ENCODE measurements at regions not wholly inside any gene's neighbourhood (a gene's known extent, or its start where the extent isn't known, plus 50 kb on each side); places are given as distances from the start of the nearest gene placed in this dataset.

DNA sequence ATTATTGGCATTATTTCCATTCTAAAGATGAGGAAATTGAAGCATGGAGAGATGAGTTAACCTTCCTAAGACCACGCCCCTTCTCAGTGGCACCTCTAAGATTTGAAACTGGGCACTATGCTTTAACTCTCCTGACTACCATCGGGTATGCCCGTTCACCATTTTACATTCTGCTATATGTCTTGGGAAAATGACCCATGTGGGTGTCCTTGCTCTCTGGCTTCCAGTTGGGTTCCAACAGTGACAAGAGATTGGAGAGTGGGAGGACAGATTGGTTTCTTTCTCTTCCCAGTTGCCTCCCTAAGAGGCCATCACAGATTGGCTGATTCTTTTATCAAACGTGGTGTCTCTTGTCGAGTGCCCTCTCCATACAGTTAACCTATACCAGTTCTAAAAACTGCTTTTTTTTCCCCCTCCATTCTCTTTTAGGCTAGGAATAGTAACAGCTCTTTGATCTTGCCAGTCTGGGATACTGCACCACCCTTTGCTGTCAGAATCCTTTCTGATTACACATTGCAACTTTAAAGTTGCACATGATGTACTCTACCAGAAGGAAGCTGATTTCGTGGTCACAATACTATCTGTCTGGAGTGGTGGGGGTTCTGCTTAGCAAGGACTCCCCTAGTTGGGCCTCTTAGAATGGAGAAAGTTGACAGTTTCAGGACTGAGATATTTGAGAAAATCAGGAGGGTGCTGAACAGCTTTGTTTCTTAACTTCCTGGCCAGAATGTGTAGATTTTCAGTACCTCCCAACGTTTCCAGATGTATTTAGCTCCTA lies 88.0 kb upstream of the ELOVL5 start:
- H3K36me3 Mint-ChIP-seq (ENCODE audit: low read depth): no peaks in the 10 kb centered on the region
- no peaks in the 10 kb centered on the region for H3K9me3 Mint-ChIP-seq
- no peak for DNase-seq
- peaks cover 32% of the 10 kb centered on the region for H3K4me1 Mint-ChIP-seq
- TF ChIP-seq, protein P1, sequence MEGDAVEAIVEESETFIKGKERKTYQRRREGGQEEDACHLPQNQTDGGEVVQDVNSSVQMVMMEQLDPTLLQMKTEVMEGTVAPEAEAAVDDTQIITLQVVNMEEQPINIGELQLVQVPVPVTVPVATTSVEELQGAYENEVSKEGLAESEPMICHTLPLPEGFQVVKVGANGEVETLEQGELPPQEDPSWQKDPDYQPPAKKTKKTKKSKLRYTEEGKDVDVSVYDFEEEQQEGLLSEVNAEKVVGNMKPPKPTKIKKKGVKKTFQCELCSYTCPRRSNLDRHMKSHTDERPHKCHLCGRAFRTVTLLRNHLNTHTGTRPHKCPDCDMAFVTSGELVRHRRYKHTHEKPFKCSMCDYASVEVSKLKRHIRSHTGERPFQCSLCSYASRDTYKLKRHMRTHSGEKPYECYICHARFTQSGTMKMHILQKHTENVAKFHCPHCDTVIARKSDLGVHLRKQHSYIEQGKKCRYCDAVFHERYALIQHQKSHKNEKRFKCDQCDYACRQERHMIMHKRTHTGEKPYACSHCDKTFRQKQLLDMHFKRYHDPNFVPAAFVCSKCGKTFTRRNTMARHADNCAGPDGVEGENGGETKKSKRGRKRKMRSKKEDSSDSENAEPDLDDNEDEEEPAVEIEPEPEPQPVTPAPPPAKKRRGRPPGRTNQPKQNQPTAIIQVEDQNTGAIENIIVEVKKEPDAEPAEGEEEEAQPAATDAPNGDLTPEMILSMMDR (IDR thresholded peaks at IDR 0.05): no peak
- no peak overlapping the region for H3K27ac Mint-ChIP-seq
- H3K4me3 Mint-ChIP-seq: no peak overlapping the region
- H3K27me3 Mint-ChIP-seq (ENCODE audit: low read depth, poor library complexity): no peaks in the 10 kb centered on the region

DNA sequence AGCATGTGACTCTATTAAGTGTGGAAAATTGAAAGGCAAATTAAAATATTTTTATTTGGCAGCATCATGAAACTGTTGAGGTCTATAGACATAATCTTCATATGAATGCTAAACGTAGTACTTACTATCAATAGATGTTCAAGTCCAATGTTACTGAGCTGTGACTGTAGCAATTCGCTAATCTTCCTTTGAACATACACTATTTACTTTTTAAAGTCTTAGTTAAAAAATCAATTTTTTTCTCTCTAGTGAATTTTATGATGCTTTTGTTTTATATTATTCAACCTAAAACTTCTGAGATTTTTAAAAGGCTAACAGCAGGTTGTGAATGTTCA lies 85.2 kb upstream of the ELOVL5 start:
- H3K9me3 Mint-ChIP-seq: no peaks in the 10 kb centered on the region
- DNase-seq: no peak
- H3K4me3 Mint-ChIP-seq: no peak overlapping the region
- H3K27me3 Mint-ChIP-seq (ENCODE audit: low read depth, poor library complexity): no peaks in the 10 kb centered on the region
- TF ChIP-seq, protein P1 (IDR thresholded peaks at IDR 0.05): no peak
- H3K36me3 Mint-ChIP-seq (ENCODE audit: low read depth): no peaks in the 10 kb centered on the region
- H3K27ac Mint-ChIP-seq: no peak overlapping the region
- H3K4me1 Mint-ChIP-seq: peaks cover 33% of the 10 kb centered on the region

- DNase-seq: no peak
- Mint-ChIP-seq H3K4me1 (peaks cover 33% of the 10 kb centered on the region), H3K36me3 (ENCODE audit: low read depth) (no peaks in the 10 kb centered on the region), H3K27me3 (ENCODE audit: low read depth, poor library complexity) (no peaks in the 10 kb centered on the region), H3K9me3 (no peaks in the 10 kb centered on the region), H3K27ac (no peak overlapping the region), H3K4me3 (no peak overlapping the region)
- TF ChIP-seq, protein P1 (IDR thresholded peaks at IDR 0.05): no peak
Measured at GRCh38 chr6:53433261-53433950, 84.7 kb upstream of the ELOVL5 start.

DNA sequence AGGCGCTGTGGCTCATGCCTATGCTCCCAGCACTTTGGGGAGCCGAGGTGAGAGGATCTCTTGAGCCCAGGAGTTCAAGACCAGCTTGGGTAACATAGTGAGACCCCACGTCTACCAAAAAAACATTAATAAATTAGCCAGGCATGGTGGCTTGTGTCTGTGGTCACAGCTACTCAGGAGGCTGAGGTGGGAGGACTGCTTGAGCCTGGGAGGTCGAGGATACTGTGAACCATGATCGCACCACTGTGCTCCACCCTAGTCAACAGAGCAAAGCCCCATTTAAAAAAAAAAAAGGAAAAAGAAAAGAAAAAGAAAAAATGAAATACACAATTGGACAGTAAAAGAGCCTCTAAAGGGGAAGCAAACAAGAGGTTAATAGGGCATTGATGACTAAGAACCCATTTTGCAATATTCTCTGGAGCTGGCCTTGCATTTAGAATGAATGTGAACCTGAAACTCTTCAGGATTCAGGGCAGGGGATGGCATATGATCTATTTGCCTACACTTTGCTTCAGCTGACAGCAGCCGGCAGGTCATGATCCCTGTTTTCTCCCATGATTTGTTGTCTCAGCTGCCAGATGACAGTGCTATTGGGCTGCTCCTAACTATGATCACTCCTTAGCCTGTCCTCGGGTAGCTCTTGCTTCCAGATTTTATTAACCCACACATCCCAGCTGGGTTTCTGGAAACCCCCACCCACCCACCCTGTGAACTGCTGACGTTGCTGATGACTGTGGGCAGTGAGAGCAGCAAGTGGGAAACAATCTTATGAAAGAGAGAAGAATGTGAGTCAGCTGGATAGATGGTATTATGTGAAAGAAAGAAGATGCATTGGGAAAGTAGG lies 83.8 kb upstream of the ELOVL5 start:
- Mint-ChIP-seq H3K9me3 (no peaks in the 10 kb centered on the region), H3K36me3 (ENCODE audit: low read depth) (no peaks in the 10 kb centered on the region), H3K4me1 (peaks cover 29% of the 10 kb centered on the region), H3K27ac (no peak overlapping the region), H3K27me3 (ENCODE audit: low read depth, poor library complexity) (no peaks in the 10 kb centered on the region), H3K4me3 (no peak overlapping the region)
- DNase-seq: peak; percentile 10
- TF ChIP-seq, protein P1 (IDR thresholded peaks at IDR 0.05): no peak

DNA sequence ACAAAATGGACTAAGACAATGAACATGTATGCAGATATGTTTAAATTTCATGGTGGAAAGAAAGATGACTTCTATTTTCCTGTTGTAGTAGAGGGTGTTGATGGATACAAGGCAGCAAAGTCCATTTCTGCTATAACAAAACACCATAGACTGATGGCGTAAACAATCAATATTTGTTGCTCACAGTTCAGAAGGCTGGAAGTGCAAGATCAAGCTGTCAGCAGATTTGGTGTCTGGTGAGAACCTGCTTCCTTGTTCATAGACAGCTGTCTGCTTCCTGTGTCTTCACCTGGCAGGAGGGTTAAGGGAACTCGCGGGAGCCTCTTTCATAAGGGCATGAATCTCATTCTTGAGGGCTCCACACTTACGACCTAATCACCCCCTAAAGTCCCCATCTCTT lies 83.0 kb upstream of the ELOVL5 start:
- H3K27ac Mint-ChIP-seq: no peak overlapping the region
- H3K36me3 Mint-ChIP-seq (ENCODE audit: low read depth): no peaks in the 10 kb centered on the region
- DNase-seq: no peak
- H3K27me3 Mint-ChIP-seq (ENCODE audit: low read depth, poor library complexity): no peaks in the 10 kb centered on the region
- H3K4me3 Mint-ChIP-seq: no peak overlapping the region
- no peaks in the 10 kb centered on the region for H3K9me3 Mint-ChIP-seq
- H3K4me1 Mint-ChIP-seq: peaks cover 21% of the 10 kb centered on the region
- TF ChIP-seq, protein P1 (IDR thresholded peaks at IDR 0.05): no peak
